Esophagus muscularis mucosa (tissue), 4 donors: ENCODE measurements at regions not wholly inside any gene's neighbourhood (a gene's known extent, or its start where the extent isn't known, plus 50 kb on each side); places are given as distances from the start of the nearest gene placed in this dataset.

Source experiments
- EP300 ChIP-seq: sonication (generic); formaldehyde crosslinking; IDR thresholded peaks from one replicate; pipeline ENCODE4 v1.6.1; 2017; ENCODE audit warnings: antibody characterized with exemption
- POLR2A ChIP-seq: fragments of 450-650 bp; IDR thresholded peaks from one replicate; pipeline ENCODE4 v1.6.1; 2017; ENCODE audit warnings: antibody characterized with exemption, moderate library complexity, mild to moderate bottlenecking, low read depth
- POLR2AphosphoS5 ChIP-seq, 2 donors: sonication (generic); formaldehyde crosslinking; IDR thresholded peaks; one replicate each; pipeline ENCODE4 v1.6.1; 2017; ENCODE audit warnings: antibody characterized with exemption in 2 of 2
- TF ChIP-seq, protein P1 (sequence below), 3 experiments: fragments of 200-600 bp in 2 of 3; fragments of 450-650 bp in 1 of 3; sonication (generic) in 2 of 3; IDR thresholded peaks; one replicate each; pipeline ENCODE4 v1.5.1; 2017 to 2019; ENCODE audit warnings: antibody characterized with exemption in 3 of 3, mild to moderate bottlenecking in 2 of 3, moderate library complexity in 1 of 3

DNA sequence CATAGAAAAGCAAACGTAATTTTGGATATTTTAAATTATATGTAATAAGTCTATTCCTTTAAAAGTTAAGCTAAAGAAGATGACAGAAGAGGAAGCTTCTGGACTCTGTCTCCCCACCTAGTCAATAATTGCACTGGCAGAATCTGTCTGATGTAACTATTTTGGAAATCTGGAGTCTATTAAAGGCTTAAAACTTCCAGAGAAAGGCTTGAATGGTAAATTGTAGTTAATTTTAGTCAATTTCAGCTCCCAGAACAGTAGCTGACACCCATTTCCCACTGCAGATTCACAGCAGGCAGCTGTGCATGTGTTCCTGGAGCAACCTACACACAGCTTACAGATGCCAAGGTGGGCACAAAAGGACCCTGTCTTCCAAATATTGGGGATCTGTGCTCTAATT is 304.1 kb downstream of the PCDH20 start:
- TF ChIP-seq, protein P1, sequence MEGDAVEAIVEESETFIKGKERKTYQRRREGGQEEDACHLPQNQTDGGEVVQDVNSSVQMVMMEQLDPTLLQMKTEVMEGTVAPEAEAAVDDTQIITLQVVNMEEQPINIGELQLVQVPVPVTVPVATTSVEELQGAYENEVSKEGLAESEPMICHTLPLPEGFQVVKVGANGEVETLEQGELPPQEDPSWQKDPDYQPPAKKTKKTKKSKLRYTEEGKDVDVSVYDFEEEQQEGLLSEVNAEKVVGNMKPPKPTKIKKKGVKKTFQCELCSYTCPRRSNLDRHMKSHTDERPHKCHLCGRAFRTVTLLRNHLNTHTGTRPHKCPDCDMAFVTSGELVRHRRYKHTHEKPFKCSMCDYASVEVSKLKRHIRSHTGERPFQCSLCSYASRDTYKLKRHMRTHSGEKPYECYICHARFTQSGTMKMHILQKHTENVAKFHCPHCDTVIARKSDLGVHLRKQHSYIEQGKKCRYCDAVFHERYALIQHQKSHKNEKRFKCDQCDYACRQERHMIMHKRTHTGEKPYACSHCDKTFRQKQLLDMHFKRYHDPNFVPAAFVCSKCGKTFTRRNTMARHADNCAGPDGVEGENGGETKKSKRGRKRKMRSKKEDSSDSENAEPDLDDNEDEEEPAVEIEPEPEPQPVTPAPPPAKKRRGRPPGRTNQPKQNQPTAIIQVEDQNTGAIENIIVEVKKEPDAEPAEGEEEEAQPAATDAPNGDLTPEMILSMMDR (IDR thresholded peaks at IDR 0.05), result no peak
- no peak for TF ChIP-seq POLR2AphosphoS5 (IDR thresholded peaks at IDR 0.05)
- no peak for TF ChIP-seq EP300
- no peak for TF ChIP-seq POLR2A
